CD4-positive, CD25-positive, alpha-beta regulatory T cell (primary cell): ENCODE measurements at regions not wholly inside any gene's neighbourhood (a gene's known extent, or its start where the extent isn't known, plus 50 kb on each side); places are given as distances from the start of the nearest gene placed in this dataset.

ENCODE experiments used
- ATAC-seq, 2 donors: fragments of 150-1000 bp; cut with Tn5 transposase; one replicate each; pipeline ENCODE4 v1.10.0; 2021; ENCODE audit warnings: low read depth in 2 of 2, moderate number of reproducible peaks in 2 of 2, moderate library complexity in 1 of 2
- DNase-seq, 3 donors: peaks; one replicate each; pipeline versions ENCODE4 v3.0.0 to v3.0.0-alpha.2; 2012 to 2022; ENCODE audit warnings: mixed read lengths in 1 of 3
- H3K27ac ChIP-seq: one replicate; pipeline ENCODE4 v1.7.0; 2013; ENCODE audit warnings: mild to moderate bottlenecking, low read length; ENCODE audit not compliant: insufficient read depth, poor library complexity, severe bottlenecking
- H3K27me3 ChIP-seq: one replicate; pipeline ENCODE4 v1.7.0; 2013; ENCODE audit warnings: low read length; ENCODE audit not compliant: control insufficient read depth, insufficient read depth
- H3K36me3 ChIP-seq: one replicate; pipeline ENCODE4 v1.7.0; 2013; ENCODE audit warnings: mild to moderate bottlenecking, low read length, moderate library complexity; ENCODE audit not compliant: control insufficient read depth, insufficient read depth
- H3K4me1 ChIP-seq: 2 replicates; pipeline ENCODE4 v1.7.0; 2013; ENCODE audit warnings: mild to moderate bottlenecking, low read length; ENCODE audit not compliant: insufficient read depth, control insufficient read depth, poor library complexity, severe bottlenecking
- H3K4me3 ChIP-seq: one replicate; pipeline ENCODE4 v1.7.0; 2013; ENCODE audit warnings: low read depth, mild to moderate bottlenecking, low read length, moderate library complexity
- H3K9me3 ChIP-seq, 2 experiments: 1 replicate in 1 of 2; 2 replicates in 1 of 2; pipeline ENCODE4 v1.7.0; 2013; ENCODE audit warnings: low read length in 2 of 2, mild to moderate bottlenecking in 1 of 2, moderate library complexity in 1 of 2; ENCODE audit not compliant: control insufficient read depth in 2 of 2
- H3K27ac Mint-ChIP-seq, 3 donors: one replicate each; pipeline ENCODE4 v1.8.0; 2020 to 2022; ENCODE audit warnings: mild to moderate bottlenecking in 3 of 3, mixed read lengths in 3 of 3, moderate library complexity in 2 of 3
- H3K27me3 Mint-ChIP-seq: one replicate; pipeline ENCODE4 v1.8.0; 2022; ENCODE audit warnings: mild to moderate bottlenecking, mixed read lengths
- H3K36me3 Mint-ChIP-seq: one replicate; pipeline ENCODE4 v1.8.0; 2020; ENCODE audit warnings: mixed read lengths
- H3K4me1 Mint-ChIP-seq, 4 donors: one replicate each; pipeline ENCODE4 v1.8.0; 2020 to 2022; ENCODE audit warnings: mixed read lengths in 4 of 4, mild to moderate bottlenecking in 1 of 4
- H3K4me3 Mint-ChIP-seq, 4 donors: one replicate each; pipeline ENCODE4 v1.8.0; 2020 to 2022; ENCODE audit warnings: mild to moderate bottlenecking in 4 of 4, mixed read lengths in 4 of 4, moderate library complexity in 3 of 4
- H3K9me3 Mint-ChIP-seq, 7 donors: one replicate each; pipeline ENCODE4 v1.8.0; 2020 to 2022; ENCODE audit warnings: mixed read lengths in 7 of 7, mild to moderate bottlenecking in 3 of 7, moderate library complexity in 2 of 7

- Histone ChIP-seq H3K36me3 (no peaks in the 10 kb centered on the region), H3K27me3 (no peaks in the 10 kb centered on the region), H3K4me3 (no peak overlapping the region), H3K9me3 (peaks cover 0 to 2% of the 10 kb centered on the region in 2 experiments), H3K4me1 (no peaks in the 10 kb centered on the region), H3K27ac (no peak overlapping the region)
- Mint-ChIP-seq H3K36me3 (no peaks in the 10 kb centered on the region), H3K9me3 (peaks cover 0 to 2% (median 0%) of the 10 kb centered on the region in 7 donors), H3K27ac (no peak overlapping the region), H3K4me3 (no peak overlapping the region), H3K4me1 (no peaks in the 10 kb centered on the region), H3K27me3 (no peaks in the 10 kb centered on the region)
- DNase-seq (no peak), ATAC-seq (no peak)
These were observed 180.9 kb upstream of the PLXNA2 start for GRCh38 chr1:208425096-208425495.

GRCh38 chr1:208430220-208430619 lies 186.0 kb upstream of the PLXNA2 start:
- H3K4me3 ChIP-seq = no peak overlapping the region
- H3K9me3 Mint-ChIP-seq = peaks cover 0 to 2% (median 0%) of the 10 kb centered on the region in 7 donors
- no peaks in the 10 kb centered on the region for H3K4me1 ChIP-seq
- H3K27me3 Mint-ChIP-seq = no peaks in the 10 kb centered on the region
- no peaks in the 10 kb centered on the region for H3K4me1 Mint-ChIP-seq
- no peak overlapping the region for H3K27ac ChIP-seq
- no peak overlapping the region for H3K27ac Mint-ChIP-seq
- H3K9me3 ChIP-seq = no peaks in the 10 kb centered on the region
- no peak overlapping the region for H3K4me3 Mint-ChIP-seq
- ATAC-seq = no peak
- H3K36me3 Mint-ChIP-seq = no peaks in the 10 kb centered on the region
- DNase-seq = no peak
- no peaks in the 10 kb centered on the region for H3K27me3 ChIP-seq
- no peaks in the 10 kb centered on the region for H3K36me3 ChIP-seq

- Mint-ChIP-seq H3K36me3 (no peaks in the 10 kb centered on the region), H3K4me1 (no peaks in the 10 kb centered on the region), H3K27ac (no peak overlapping the region), H3K9me3 (no peaks in the 10 kb centered on the region), H3K4me3 (no peak overlapping the region), H3K27me3 (no peaks in the 10 kb centered on the region)
- DNase-seq = no peak
- Histone ChIP-seq H3K9me3 (no peaks in the 10 kb centered on the region), H3K36me3 (no peaks in the 10 kb centered on the region), H3K27ac (no peak overlapping the region), H3K4me1 (no peaks in the 10 kb centered on the region), H3K4me3 (no peak overlapping the region), H3K27me3 (no peaks in the 10 kb centered on the region)
- no peak for ATAC-seq
These were observed 187.5 kb upstream of the PLXNA2 start for GRCh38 chr1:208431721-208432120.

GRCh38 chr1:208432346-208432745 lies 188.2 kb upstream of the PLXNA2 start:
- H3K4me1 ChIP-seq = no peaks in the 10 kb centered on the region
- Mint-ChIP-seq H3K4me3 (no peak overlapping the region), H3K36me3 (no peaks in the 10 kb centered on the region), H3K9me3 (no peaks in the 10 kb centered on the region), H3K27ac (no peak overlapping the region), H3K27me3 (no peaks in the 10 kb centered on the region), H3K4me1 (no peaks in the 10 kb centered on the region)
- H3K27me3 ChIP-seq = no peaks in the 10 kb centered on the region
- no peak overlapping the region for H3K27ac ChIP-seq
- H3K36me3 ChIP-seq = no peaks in the 10 kb centered on the region
- no peak overlapping the region for H3K4me3 ChIP-seq
- DNase-seq = no peak
- no peaks in the 10 kb centered on the region for H3K9me3 ChIP-seq
- no peak for ATAC-seq

- DNase-seq (no peak), ATAC-seq (no peak)
- Mint-ChIP-seq H3K27ac (no peak overlapping the region), H3K4me1 (no peaks in the 10 kb centered on the region), H3K4me3 (no peak overlapping the region), H3K9me3 (no peaks in the 10 kb centered on the region), H3K27me3 (no peaks in the 10 kb centered on the region), H3K36me3 (no peaks in the 10 kb centered on the region)
- no peaks in the 10 kb centered on the region for H3K9me3 ChIP-seq
- H3K27me3 ChIP-seq = no peaks in the 10 kb centered on the region
- no peaks in the 10 kb centered on the region for H3K36me3 ChIP-seq
- no peak overlapping the region for H3K27ac ChIP-seq
- H3K4me1 ChIP-seq = no peaks in the 10 kb centered on the region
- no peak overlapping the region for H3K4me3 ChIP-seq
These were observed 188.9 kb upstream of the PLXNA2 start for GRCh38 chr1:208433086-208433485.

- no peak overlapping the region for H3K27ac ChIP-seq
- no peak for DNase-seq
- Mint-ChIP-seq H3K27me3 (no peaks in the 10 kb centered on the region), H3K9me3 (peaks cover 0 to 2% (median 0%) of the 10 kb centered on the region in 7 donors), H3K4me3 (no peak overlapping the region), H3K4me1 (no peaks in the 10 kb centered on the region), H3K27ac (no peak overlapping the region), H3K36me3 (no peaks in the 10 kb centered on the region)
- ATAC-seq = no peak
- no peak overlapping the region for H3K4me3 ChIP-seq
- no peaks in the 10 kb centered on the region for H3K36me3 ChIP-seq
- H3K9me3 ChIP-seq = no peaks in the 10 kb centered on the region
- H3K27me3 ChIP-seq = no peaks in the 10 kb centered on the region
- H3K4me1 ChIP-seq = no peaks in the 10 kb centered on the region
These were observed 189.8 kb upstream of the PLXNA2 start for GRCh38 chr1:208433971-208434370.

- no peaks in the 10 kb centered on the region for H3K27me3 ChIP-seq
- Mint-ChIP-seq H3K36me3 (no peaks in the 10 kb centered on the region), H3K4me1 (no peaks in the 10 kb centered on the region), H3K27ac (no peak overlapping the region), H3K9me3 (peaks cover 0 to 7% (median 0%) of the 10 kb centered on the region in 7 donors), H3K4me3 (no peak overlapping the region), H3K27me3 (no peaks in the 10 kb centered on the region)
- no peaks in the 10 kb centered on the region for H3K36me3 ChIP-seq
- H3K4me1 ChIP-seq = no peaks in the 10 kb centered on the region
- no peaks in the 10 kb centered on the region for H3K9me3 ChIP-seq
- DNase-seq = no peak
- H3K27ac ChIP-seq = no peak overlapping the region
- H3K4me3 ChIP-seq = no peak overlapping the region
- no peak for ATAC-seq
These were observed 193.2 kb upstream of the PLXNA2 start for GRCh38 chr1:208437401-208437800.

GRCh38 chr1:208438112-208438699 lies 194.0 kb upstream of the PLXNA2 start:
- peaks cover 0 to 13% (median 4%) of the 10 kb centered on the region in 7 donors for H3K9me3 Mint-ChIP-seq
- H3K4me3 Mint-ChIP-seq = no peak overlapping the region
- no peaks in the 10 kb centered on the region for H3K27me3 Mint-ChIP-seq
- Histone ChIP-seq H3K4me3 (no peak overlapping the region), H3K27me3 (no peaks in the 10 kb centered on the region), H3K9me3 (no peaks in the 10 kb centered on the region), H3K36me3 (no peaks in the 10 kb centered on the region), H3K27ac (no peak overlapping the region), H3K4me1 (no peaks in the 10 kb centered on the region)
- no peak overlapping the region for H3K27ac Mint-ChIP-seq
- no peaks in the 10 kb centered on the region for H3K4me1 Mint-ChIP-seq
- no peak for DNase-seq
- no peak for ATAC-seq
- H3K36me3 Mint-ChIP-seq = no peaks in the 10 kb centered on the region
